Raji (cell line): ENCODE measurements at regions not wholly inside any gene's neighbourhood (a gene's known extent, or its start where the extent isn't known, plus 50 kb on each side); places are given as distances from the start of the nearest gene placed in this dataset.

Experiments used
- POLR2A ChIP-seq: IDR thresholded peaks from 2 replicates; pipeline ENCODE4 v1.6.1; 2011; ENCODE audit warnings: low read depth, low read length, control low read depth; ENCODE audit not compliant: insufficient read depth

DNA sequence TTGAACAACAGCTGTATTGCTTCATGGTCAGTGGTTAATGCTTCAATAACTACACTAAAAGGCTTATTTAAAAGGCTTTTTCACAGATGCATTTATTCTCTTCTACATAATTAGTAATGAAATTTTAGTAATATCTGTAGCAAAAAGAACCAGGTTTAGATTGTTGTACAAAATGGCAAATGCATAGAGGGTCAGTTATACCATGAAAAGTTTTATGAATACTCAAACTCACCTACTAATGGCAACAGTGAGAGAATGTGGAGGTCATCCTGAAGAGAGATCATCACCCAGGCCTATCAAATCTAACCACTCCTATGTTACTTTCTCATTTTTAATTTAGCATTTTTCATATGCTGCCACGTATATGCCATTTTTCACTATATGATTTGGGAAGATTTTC, 444.3 kb upstream of the CDH9 start:
- TF ChIP-seq POLR2A = no peak

DNA sequence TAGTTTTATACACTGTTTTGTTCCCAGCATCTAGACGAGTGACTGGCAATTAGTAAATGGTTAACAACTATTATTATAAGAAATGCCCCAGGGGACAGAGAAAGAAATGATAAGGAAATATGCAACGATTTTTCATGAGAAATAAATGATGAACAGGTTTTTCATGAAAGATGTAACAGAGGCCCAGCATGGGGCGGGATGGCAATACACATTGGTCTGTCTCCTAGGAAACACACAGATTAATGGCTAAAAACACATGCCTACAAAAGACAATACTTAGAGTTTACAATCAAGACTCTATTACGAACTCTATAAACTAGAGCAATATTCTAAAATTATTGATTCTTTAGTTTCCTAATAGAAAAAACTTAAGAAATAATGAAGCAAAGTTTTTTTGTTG, 441.5 kb upstream of the CDH9 start:
- TF ChIP-seq POLR2A = no peak

GRCh38 chr5:27477550-27477949, 439.2 kb upstream of the CDH9 start:
- no peak for TF ChIP-seq POLR2A

GRCh38 chr5:27476356-27476988, 438.1 kb upstream of the CDH9 start:
- no peak for TF ChIP-seq POLR2A

GRCh38 chr5:27475063-27475462, 436.7 kb upstream of the CDH9 start:
- no peak for TF ChIP-seq POLR2A

- no peak for TF ChIP-seq POLR2A
These were observed 436.0 kb upstream of the CDH9 start for GRCh38 chr5:27474395-27474794.

DNA sequence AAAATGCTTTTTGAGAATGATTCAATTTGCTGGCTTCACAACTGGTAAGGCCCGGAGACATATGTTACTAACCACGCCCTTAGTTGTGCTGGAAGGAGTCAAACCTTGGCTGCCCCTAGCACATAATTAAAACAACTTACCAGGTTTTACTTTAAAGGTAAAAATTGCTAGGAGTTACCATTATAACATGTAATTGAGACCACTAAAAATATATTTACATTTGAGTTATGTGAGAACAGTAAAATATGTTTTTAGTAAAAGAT, 435.6 kb upstream of the CDH9 start:
- TF ChIP-seq POLR2A = no peak

GRCh38 chr5:27473307-27474046, 435.1 kb upstream of the CDH9 start:
- no peak for TF ChIP-seq POLR2A

- TF ChIP-seq POLR2A = no peak
These were observed 434.5 kb upstream of the CDH9 start for GRCh38 chr5:27472871-27473270.

- TF ChIP-seq POLR2A = peak; percentile 82
These were observed 433.8 kb upstream of the CDH9 start for GRCh38 chr5:27472000-27472763.

- no peak for TF ChIP-seq POLR2A
These were observed 428.6 kb upstream of the CDH9 start for GRCh38 chr5:27466959-27467358.

GRCh38 chr5:27465140-27465539, 426.8 kb upstream of the CDH9 start:
- no peak for TF ChIP-seq POLR2A

DNA sequence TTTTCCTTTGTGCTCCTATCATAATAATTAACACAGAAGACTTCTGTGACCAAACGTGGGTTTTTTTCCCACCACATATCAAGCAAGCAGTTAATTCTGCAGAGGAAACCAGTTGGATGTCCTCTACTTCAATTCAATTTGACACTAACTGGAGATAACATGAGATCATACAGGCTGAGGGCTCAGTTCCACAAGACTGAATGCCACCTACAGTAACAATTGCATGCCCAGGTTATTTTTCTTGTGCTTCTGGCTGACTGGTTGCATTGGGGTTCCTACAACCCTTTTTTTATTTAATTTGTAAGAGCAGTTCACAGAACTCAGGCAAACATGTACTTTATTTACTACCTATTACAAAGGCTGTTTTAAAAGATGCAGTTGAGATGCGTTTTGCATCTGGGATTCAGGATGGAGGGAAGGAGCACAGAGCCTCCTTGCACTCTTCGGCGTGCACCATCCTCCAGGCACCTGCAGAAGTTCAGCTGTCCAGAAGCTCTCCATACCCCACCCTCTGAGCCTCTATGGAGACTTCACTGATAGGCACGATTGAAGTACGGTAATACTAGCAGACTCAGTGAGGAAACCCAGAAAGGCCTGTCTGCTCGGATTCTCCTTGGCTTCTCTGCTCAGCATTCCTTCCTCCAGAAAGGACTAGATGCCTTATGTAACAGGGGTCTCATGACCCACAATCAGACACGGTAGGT, 425.2 kb upstream of the CDH9 start:
- TF ChIP-seq POLR2A = no peak

DNA sequence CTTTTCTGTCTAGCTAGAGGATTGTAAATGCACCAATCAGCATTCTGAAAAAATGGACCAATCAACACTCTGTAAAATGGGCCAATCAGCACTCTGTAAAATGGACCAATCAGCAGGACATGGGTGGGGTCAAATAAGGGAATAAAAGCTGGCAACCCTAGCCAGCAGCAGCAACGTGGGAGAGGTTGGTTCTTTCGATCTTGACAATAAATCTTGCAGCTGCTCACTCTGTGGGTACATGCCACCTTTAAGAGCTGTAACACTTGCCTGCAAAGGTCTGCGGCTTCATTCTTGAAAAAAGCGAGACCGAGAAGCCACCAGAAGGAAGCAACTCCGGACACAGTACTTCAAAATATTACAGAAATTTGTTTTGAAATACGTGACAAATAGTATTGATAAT, 424.6 kb upstream of the CDH9 start:
- no peak for TF ChIP-seq POLR2A

DNA sequence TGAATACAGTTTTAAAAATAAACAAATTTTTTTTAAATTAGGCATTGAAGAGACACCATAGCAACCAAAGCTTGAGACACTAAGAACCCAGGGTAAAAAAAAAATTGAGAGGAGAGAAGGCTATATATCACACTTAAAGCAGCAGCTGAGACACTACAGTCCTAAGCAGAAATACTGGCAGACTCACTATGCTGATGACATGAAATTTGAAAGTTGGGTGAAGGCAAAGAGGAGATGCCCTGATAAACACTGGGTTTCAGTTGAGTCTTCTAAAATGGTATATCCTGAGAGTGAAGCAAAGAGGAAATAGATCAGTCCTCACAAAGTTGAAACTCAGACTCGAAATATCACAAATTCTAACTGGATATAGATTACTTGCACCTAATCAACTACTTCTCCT, 419.9 kb upstream of the CDH9 start:
- TF ChIP-seq POLR2A = no peak

- no peak for TF ChIP-seq POLR2A
These were observed 413.0 kb upstream of the CDH9 start for GRCh38 chr5:27451377-27451776.
